KBM-7 (cell line): ENCODE measurements at regions not wholly inside any gene's neighbourhood (a gene's known extent, or its start where the extent isn't known, plus 50 kb on each side); places are given as distances from the start of the nearest gene placed in this dataset.

ENCODE experiments used
- DNase-seq: peaks from one replicate; pipeline ENCODE4 v3.0.0-alpha.2; 2015
- in situ Hi-C: fragments of 300-500 bp; cut with MboI; formaldehyde crosslinking; loops from 2 replicates; pipeline ENCODE4 v1.14.3; 2020; ENCODE audit warnings: low sequenced_read_pairs, low pct_unique_long_range_greater_than_20kb, mixed read lengths

DNA sequence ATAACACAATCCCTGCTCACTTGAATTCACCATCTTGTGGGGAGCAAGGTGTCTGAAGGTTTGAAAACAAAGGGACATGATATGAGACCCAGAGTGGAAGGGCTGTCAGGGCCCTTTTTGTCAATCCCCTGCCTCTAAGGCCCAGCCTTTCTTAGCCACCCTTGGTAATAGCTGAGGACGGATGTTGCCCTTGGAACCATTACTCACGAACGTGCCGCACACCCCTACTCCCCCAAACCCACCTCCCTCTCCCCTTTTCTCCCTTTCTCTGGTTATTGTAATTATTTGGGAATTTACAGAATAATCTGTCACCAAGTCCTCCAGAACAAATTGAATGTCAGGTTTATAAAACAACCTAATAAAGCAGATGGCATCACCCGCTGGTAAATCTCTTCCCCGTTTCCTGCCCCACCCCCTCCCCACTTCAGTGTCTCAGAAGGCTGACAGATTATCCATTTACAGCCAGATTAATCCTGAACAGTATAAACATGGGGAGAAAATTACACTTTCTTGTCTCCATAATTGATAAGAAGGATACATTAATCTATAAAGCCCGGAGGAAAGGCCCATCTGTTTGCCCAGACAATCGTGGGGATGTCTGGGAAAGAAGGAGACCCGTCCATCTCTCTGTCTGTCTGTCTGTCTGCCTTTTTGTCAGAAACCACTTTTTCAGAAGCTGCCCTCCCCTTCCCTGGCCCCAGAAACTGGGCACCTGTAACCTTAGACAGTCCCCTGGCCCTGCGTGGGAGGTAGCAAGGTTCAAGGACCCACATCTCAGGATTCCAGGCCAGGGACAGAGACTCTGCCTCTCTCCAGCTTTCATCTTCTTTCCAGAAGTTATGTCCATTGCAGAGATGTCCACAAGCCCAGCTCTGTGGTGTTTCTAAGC is 60.6 kb upstream of the CD34 start:
- in situ Hi-C loops = no loop called here
- no peak for DNase-seq

DNA sequence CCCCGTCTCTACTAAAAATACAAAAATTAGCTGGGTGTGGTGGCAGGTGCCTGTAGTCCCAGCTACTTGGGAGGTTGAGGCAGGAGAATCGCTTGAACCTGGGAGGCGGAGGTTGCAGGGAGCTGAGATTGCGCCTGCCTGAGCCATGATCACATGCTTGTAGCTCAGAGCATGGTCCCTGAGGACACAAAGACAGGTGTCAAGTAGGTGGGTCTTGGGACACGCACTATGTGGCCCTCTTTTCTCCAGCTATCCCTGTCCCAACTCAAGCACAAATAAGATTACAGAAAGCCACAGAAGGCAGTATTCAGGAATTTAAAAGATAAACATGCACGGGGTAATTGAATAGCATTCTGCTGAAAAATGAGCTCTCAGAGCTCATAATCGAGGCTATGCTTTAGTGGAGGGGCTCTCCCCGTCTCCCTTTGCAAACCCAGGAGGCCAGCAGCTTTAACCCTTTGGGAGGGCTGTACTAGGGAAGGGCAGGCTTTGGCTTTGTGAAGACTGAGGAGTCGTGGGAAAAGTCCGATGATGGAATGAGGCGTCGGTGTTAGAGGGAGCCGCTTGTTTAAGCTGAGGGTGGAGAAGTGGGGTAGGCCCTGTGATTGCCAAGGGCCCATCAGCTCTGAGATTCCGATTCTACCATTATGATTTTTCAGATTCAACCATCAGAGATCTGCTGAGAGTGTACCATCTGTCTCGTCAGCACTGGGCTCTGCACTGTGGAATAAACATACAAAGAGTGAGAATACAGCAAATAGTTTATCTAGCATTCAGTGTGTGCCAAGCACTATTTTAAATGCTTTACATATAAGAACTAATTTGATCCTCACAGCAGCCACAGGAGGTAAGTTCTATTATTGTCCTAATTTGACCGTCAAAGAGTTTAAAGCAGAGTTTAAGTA is 59.7 kb upstream of the CD34 start:
- in situ Hi-C loops = no loop called here
- DNase-seq = no peak

DNA sequence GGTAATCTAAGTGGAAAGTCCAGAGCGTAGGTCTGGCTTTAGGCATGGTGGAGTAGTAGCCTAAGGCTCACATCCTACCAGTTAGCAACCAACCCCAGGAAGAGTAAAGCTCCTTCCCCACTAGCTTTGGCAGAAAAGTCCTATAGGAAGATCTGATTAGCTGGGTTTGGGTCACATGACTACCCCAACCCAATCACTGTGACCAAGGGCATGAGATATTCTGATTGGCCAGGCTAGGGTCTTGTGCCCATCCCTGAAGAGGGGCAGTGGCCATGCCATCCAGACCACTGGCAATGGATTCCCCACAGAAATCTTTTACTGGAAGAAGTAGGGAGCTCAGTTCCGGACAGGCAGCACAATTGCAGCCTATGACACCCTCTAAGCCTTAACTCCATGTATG is 58.6 kb upstream of the CD34 start:
- in situ Hi-C loops = no loop called here
- DNase-seq = no peak

DNA sequence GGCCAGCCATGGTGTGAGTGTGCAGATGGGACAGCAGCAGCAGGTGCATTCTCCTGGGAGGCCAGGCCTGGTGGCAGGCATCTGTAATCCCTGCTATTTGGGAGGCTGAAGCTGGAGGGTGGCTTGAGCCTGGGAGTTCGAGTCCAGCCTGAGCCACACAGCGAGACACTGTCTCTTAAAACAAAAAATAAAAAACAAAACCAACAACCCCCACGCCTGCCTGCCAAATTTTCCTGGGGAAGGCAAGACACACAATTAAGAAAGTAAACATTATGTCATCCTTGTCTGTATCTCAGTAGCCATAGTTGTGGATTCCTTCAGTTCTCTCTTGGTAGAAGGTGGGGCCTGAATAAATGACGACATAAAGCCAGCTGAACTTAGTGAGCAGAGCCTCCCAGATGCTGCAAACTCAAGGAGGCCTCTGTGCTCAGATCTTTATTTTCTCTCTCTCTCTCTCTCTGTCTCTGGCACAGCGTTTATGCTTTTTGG is 57.6 kb upstream of the CD34 start:
- DNase-seq = no peak
- in situ Hi-C loops = no loop called here

DNA sequence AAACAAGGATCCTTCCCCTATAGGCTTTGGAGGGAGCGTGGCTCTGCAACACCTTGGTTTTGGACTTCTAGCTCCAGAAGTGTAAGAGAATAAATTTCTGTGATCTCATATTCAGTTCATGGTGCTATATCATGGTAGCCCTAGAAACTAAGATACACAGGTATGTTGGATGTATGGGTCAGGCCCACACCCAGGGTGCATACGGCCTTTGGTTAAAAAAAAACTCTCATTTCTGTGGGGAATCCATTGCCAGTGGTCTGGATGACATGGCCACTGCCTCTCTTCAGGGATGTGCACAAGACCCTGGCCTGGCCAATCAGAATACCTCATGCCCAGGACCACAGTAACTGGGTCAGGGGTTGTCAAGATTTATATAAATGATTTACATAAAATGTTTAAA is 56.8 kb upstream of the CD34 start:
- in situ Hi-C loops = no loop called here
- DNase-seq = no peak

DNA sequence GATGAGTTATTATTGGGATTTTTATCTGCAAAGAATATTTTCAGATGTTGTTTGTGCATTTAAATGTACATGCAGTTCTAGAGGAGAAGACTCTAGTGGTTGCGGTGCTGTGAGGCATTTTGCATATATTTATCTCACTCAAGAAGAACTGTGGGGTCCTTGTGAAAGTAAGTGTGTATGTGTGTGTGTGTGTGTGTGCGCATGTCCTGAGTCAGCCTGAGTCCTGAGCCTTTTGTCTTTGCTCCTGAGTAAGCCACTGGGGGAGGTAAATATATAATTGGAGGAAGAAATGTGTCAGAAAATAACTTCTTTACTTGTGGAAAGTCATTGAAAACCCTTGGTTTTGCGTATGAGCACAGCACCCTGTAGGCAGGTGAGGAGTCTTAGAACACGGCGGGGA is 55.6 kb upstream of the CD34 start:
- in situ Hi-C loops = no loop called here
- DNase-seq = no peak

DNA sequence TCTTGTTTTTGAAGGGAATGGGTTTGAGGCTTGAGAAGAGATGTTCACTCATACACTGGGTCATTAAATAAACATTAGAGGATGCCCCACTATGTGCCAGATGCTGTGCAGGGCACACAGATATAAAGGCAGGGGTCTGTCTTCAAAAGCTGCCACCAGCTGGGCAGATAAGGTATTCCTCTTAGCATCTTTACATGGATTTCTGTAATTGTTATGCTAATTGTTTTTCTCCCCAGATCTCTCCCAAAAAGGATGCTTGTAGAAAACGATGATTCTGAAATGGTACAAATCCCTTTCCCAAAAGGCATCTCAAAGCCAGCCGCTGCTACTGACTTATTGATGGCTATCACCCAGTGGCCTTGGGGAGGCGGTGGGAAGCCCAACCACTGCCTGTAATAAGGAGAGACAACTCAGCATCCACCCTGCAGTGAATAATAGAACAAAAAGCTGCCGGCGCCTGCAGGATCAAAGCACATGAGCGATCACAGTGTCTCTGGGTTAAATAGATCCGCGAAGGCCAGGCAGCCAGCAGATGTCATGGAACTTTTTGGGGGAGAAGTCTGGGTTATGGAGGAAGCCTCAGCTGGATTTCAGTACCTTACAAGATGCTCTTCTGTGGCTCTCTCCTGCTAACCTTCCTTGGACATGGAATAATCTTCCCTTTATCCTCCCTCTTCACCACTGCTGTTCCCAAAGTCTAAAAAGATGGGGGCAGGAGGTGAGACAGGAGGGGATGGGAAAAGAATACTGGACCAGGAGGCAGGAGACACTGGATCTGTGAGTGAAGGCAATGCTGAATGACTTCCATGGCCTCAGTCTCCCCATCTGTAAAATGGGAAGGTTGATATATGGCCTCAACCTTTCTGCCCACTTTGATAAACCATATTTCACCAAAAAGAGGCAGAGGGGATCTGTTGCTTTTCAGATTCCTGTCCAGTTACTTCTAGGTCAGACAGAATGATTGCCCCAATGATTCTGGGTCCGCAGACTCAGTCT is 54.8 kb upstream of the CD34 start:
- in situ Hi-C loops = no loop called here
- no peak for DNase-seq

DNA sequence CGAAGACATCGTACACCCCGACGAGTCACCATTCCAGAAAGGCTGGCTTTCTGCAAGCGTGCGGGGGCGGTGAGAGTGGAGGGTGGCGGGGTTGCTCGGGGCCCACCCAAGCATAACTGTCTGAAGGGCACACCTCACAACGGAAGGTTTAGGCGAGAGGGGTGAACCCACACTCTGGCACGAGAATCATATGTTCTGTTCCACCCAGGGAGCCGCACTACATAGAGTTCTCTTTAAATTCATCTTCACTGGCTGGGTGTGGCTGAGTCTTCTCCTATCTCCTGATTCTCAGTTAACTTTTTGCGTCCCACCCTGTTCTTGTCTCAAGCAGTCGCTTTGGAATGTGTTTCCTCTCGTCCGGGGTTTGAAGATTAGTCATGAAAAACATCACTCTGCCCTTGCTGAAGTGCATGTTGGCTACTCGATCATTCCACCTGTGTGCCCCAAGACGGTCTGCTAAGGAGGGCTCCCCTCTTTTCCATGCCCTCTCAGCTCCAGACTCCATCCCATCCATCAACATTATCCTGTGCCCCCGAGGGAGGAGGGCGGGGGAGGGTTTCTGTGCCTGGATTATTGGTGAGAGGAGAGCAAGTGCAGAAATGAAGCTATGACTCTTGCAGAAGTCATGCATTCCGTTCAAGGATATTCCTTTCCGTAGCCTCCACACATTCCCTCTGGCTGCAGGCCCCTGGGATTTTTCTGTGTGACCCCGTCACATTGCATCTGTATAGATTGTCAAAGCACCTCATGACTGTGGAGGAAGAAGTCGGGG is 53.5 kb upstream of the CD34 start:
- in situ Hi-C loops = no loop called here
- no peak for DNase-seq

DNA sequence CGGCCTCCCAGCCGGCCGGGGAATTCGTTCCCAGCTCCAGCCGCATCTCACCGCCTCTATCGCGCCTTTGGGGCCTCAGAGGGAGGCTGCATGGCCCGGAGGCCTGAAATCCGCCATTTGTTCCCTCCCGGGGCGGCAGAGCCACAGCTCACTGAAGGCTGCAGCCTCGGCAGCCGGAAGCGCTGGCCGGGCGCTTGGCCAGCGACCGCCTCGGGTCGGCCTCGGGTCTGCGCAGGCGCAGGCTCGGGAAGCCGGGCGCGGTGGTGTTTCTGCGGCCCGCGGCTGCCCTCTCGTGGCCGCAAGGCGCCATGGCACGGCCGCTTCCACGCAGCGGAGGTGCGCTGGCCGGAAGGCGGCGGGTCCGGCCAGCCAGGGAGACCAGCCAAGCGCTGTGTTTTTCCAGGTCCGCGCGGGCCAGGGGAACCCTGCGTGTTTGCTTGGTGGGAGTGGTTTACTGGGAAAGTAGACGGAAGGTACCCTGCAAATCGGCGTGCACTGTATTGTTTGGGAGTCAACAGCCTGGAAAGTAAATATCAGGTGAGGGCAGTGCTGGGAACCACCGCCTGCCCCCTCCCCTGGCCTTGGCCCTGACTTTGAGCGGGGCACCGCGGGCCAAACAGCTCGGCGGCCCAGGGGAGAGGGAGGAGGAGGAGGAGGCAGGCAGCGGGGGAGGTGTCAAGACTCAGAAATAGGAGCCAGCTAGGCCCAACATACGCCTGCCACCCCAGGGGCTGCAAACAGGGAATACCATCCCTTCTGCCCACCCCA is 52.7 kb upstream of the CD34 start:
- in situ Hi-C loops = no loop called here
- peak; percentile 90 for DNase-seq

DNA sequence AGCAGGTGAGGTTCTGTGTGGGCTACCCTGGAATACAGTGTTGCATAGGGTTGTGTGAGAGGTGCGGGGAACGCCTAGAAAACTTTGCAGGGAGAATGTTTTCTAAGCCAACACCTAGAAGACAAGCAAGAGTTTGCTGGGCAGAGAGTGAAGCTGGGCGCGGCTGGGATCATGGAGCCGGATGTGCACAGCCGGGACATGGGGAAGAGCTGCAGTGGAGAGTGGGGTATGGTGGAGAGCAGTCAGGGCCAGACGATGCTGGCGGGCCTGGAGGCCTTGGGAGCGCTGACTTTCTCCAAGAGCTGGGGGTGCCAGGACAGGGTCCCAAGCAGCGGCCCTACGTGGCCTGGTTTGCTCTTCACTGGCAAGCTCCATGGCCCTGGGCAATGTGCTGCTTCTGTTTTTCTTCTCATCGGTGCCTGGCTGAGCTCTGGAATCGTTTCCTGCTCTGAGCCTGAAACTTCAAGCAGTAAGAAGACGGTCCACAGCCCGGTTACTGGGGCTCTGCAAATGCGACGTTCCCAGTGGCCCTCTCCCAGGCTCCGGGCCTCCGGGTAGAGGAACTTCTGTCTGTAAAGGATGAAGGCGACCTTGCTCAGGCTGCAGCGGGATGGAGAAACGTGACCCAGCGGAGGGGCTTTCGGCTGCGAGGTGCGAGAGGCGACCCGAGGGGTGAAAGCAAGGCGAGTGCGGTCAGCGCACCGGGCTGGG is 51.9 kb upstream of the CD34 start:
- in situ Hi-C loops = no loop called here
- no peak for DNase-seq
